ENCODE measurements at regions not wholly inside any gene's neighbourhood (a gene's known extent, or its start where the extent isn't known, plus 50 kb on each side); places are given as distances from the start of the nearest gene placed in this dataset.

DNA sequence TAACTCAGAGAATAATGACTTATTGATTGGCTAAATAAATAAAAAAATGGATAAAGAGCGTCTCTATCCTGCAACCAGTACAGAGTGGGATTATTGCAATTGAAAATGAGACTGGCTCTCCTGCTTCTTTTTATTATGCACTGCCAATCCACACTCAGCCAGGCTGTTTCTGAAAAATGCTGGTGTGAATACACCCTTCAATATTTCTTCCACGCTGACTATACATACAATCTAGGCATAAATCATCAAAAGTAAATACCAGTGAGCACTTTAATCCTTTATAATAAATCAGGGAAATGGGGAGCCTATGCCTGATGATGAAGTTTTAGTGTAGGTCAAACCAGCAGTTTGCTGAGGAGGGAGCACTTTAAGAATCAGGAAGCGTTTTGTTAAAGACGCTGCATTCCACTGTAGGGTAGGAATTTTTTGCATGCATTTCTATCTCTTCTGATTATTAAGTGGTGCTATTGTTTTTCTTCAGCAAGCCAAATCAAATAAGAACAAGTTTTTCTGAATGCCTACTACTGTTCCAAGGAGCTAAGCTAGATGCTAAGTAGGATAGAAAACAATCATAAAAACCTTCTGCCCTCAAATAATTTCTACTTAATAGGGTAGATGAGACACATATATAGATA lies 781.5 kb downstream of the TBL1XR1 start (continued):
- no peak for TF ChIP-seq CXXC5 (CRISPR knock-in tag; IDR thresholded peaks at IDR 0.05)
- TF ChIP-seq ATF1 (CRISPR knock-in tag; IDR thresholded peaks at IDR 0.05), result no peak
- TF ChIP-seq ATF1 (tag; IDR thresholded peaks at IDR 0.05), result no peak
- no peak for TF ChIP-seq GATA2 (CRISPR knock-in tag; IDR thresholded peaks at IDR 0.05)
- no peak for TF ChIP-seq ZNF232 (CRISPR knock-in tag; IDR thresholded peaks at IDR 0.05)
- no peak for TF ChIP-seq PTBP1 (IDR thresholded peaks at IDR 0.05; ENCODE audit: low read depth, low read length)
- no peak for TF ChIP-seq PURB (CRISPR knock-in tag; IDR thresholded peaks at IDR 0.05; ENCODE audit: low read depth)
- no peak for TF ChIP-seq ZNF217 (CRISPR knock-in tag; IDR thresholded peaks at IDR 0.05)

GRCh38 chr3:176412771-176413170 lies 784.5 kb downstream of the TBL1XR1 start:
- DNase-seq (ENCODE audit: extremely low read depth in 1 of 4, low spot score in 3 of 4) (no peak), ATAC-seq (no peak), FAIRE-seq (no peak)
- H3K36me3 ChIP-seq (ENCODE audit: control insufficient read depth, insufficient read depth, low read length), result no peaks in the 10 kb centered on the region
- no peaks in the 10 kb centered on the region for H4K20me1 ChIP-seq (replicated peaks; ENCODE audit: control insufficient read depth, insufficient read depth, low read length)
- no peaks in the 10 kb centered on the region for H3K4me1 ChIP-seq (replicated peaks in 1 of 2; ENCODE audit: control insufficient read depth in 2 of 2, insufficient read depth in 2 of 2, low read length in 2 of 2)
- intact Hi-C loops (cut with micrococcal nuclease), result no loop called here
- H3K9me1 ChIP-seq (ENCODE audit: control insufficient read depth, insufficient read depth, low read length), result no peaks in the 10 kb centered on the region
- H3K27me3 ChIP-seq (ENCODE audit: control insufficient read depth in 2 of 2, insufficient read depth in 2 of 2, low read length in 2 of 2), result no peaks in the 10 kb centered on the region
- no peak overlapping the region for H3K4me3 ChIP-seq
- no peak overlapping the region for H3K4me2 ChIP-seq (ENCODE audit: insufficient read depth, low read length)
- 0% methylated on average over 3 of the region's 3 CpGs for WGBS (ENCODE audit: insufficient coverage, low coverage, missing lambda C conversion rate)
- H3K9ac ChIP-seq (ENCODE audit: insufficient read depth in 1 of 2, low read depth in 2 of 2, low read length in 2 of 2), result no peak overlapping the region
- no peak overlapping the region for H3K27ac ChIP-seq (ENCODE audit: extremely low read depth, low read depth, low read length)
- H2AFZ ChIP-seq (ENCODE audit: low read depth, low read length), result no peak overlapping the region
- no peaks in the 10 kb centered on the region; the same call in 1 of the 2 replicates for H3K9me3 ChIP-seq (replicated peaks; ENCODE audit: control insufficient read depth, insufficient read depth, low read depth, low read length)
- no TSS peak for BruUV-seq (replicated peaks)
- no peaks in the 10 kb centered on the region for H3K79me2 ChIP-seq (ENCODE audit: control insufficient read depth, insufficient read depth, low read length)
- ChIA-PET POLR2A (no interaction called here), CTCF (ENCODE audit: low intra/inter-chr PET ratio) (no interaction called here)
- in situ Hi-C loops (cut with MboI), result no loop called here
- TF ChIP-seq, protein P1, sequence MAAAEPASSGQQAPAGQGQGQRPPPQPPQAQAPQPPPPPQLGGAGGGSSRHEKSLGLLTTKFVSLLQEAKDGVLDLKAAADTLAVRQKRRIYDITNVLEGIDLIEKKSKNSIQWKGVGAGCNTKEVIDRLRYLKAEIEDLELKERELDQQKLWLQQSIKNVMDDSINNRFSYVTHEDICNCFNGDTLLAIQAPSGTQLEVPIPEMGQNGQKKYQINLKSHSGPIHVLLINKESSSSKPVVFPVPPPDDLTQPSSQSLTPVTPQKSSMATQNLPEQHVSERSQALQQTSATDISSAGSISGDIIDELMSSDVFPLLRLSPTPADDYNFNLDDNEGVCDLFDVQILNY (CRISPR knock-in tag; IDR thresholded peaks at IDR 0.05), result no peak
- TF ChIP-seq ZNF347 (CRISPR knock-in tag; IDR thresholded peaks at IDR 0.05; ENCODE audit: low read depth), result no peak
- TF ChIP-seq RNF219 (CRISPR knock-in tag; IDR thresholded peaks at IDR 0.05), result no peak
- no peak for TF ChIP-seq NFE2 (IDR thresholded peaks at IDR 0.05; ENCODE audit: low read depth)
- TF ChIP-seq, protein P2, sequence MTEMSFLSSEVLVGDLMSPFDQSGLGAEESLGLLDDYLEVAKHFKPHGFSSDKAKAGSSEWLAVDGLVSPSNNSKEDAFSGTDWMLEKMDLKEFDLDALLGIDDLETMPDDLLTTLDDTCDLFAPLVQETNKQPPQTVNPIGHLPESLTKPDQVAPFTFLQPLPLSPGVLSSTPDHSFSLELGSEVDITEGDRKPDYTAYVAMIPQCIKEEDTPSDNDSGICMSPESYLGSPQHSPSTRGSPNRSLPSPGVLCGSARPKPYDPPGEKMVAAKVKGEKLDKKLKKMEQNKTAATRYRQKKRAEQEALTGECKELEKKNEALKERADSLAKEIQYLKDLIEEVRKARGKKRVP (CRISPR knock-in tag; IDR thresholded peaks at IDR 0.05), result no peak
- no peak for TF ChIP-seq PHF8 (IDR thresholded peaks at IDR 0.05; ENCODE audit: borderline replicate concordance, low read length)
- TF ChIP-seq MTA2 (IDR thresholded peaks at IDR 0.05; ENCODE audit: low read depth), result no peak
- no peak for TF ChIP-seq CBX8 (IDR thresholded peaks at IDR 0.05; ENCODE audit: borderline replicate concordance, extremely low read depth, low read depth, low read length, poor library complexity, severe bottlenecking)
- no peak for TF ChIP-seq CBFB (CRISPR knock-in tag; IDR thresholded peaks at IDR 0.05)

All from K562 (cell line).